ENCODE measurements at regions not wholly inside any gene's neighbourhood (a gene's known extent, or its start where the extent isn't known, plus 50 kb on each side); places are given as distances from the start of the nearest gene placed in this dataset.
"Not testable (repeated sequence)": the region's sequence is repeated elsewhere in the genome, so short reads cannot be mapped to it uniquely, and the experiment has no call there.

DNA sequence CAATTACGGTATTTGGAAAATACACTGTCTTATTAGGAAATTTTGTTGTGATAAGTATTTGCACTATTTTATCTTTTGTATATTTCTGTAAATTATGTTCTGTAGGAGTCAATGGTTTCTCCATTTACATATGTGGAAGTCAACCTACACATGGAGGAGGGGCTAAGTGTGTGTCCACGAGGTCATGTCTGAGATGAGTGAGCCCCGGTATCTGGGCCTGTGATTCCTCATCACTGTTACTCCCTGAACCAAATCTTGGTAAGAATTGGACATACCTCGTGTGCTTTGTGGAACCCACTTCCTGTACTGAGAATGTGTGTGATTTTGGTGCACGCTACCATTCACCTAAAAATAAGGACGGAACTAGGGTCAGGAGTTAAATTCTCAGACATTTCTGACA is 1105.5 kb downstream of the TMEM121 start:
- Histone ChIP-seq H3K36me3 (no peaks in the 10 kb centered on the region), H3K4me1 (no peaks in the 10 kb centered on the region), H3K4me3 (no peak overlapping the region), H3K9me3 (no peaks in the 10 kb centered on the region), H3K27me3 (no peaks in the 10 kb centered on the region), H3K27ac (no peak overlapping the region)
- TF ChIP-seq POLR2AphosphoS5 (IDR thresholded peaks at IDR 0.05; ENCODE audit: insufficient read depth in 1 of 2, low read depth in 1 of 2), result no peak
- TF ChIP-seq, protein P1, sequence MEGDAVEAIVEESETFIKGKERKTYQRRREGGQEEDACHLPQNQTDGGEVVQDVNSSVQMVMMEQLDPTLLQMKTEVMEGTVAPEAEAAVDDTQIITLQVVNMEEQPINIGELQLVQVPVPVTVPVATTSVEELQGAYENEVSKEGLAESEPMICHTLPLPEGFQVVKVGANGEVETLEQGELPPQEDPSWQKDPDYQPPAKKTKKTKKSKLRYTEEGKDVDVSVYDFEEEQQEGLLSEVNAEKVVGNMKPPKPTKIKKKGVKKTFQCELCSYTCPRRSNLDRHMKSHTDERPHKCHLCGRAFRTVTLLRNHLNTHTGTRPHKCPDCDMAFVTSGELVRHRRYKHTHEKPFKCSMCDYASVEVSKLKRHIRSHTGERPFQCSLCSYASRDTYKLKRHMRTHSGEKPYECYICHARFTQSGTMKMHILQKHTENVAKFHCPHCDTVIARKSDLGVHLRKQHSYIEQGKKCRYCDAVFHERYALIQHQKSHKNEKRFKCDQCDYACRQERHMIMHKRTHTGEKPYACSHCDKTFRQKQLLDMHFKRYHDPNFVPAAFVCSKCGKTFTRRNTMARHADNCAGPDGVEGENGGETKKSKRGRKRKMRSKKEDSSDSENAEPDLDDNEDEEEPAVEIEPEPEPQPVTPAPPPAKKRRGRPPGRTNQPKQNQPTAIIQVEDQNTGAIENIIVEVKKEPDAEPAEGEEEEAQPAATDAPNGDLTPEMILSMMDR (IDR thresholded peaks at IDR 0.05), result no peak
- no peak for TF ChIP-seq POLR2A (IDR thresholded peaks at IDR 0.05)
- intact Hi-C loops (cut with DNase I), result no loop called here
- no peak for DNase-seq (ENCODE audit: extremely low spot score in 2 of 2)

DNA sequence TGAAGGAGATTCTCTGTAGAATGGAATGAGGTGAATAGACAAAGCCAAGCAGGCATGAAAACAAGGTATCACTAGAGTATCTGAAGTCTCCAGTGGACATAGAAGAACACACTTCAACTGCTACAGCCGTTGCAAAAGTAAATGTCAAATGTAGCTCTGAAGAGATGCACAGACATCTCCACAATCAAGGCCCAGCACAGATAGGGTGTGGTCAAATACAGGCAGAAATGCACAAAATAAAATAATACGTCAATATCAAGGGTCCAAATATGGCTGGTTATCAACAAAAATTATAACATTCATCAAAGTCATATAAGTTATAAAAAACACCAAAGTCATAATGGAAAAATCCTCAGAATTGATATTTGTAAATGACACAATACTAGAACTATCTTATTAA is 1107.3 kb downstream of the TMEM121 start:
- DNase-seq (ENCODE audit: extremely low spot score in 2 of 2), result no peak
- intact Hi-C loops (cut with DNase I), result no loop called here
- Histone ChIP-seq H3K27ac (no peak overlapping the region), H3K4me1 (no peaks in the 10 kb centered on the region), H3K27me3 (no peaks in the 10 kb centered on the region), H3K9me3 (no peaks in the 10 kb centered on the region), H3K4me3 (no peak overlapping the region), H3K36me3 (no peaks in the 10 kb centered on the region)
- TF ChIP-seq POLR2AphosphoS5 (IDR thresholded peaks at IDR 0.05; ENCODE audit: insufficient read depth in 1 of 2, low read depth in 1 of 2), result no peak
- no peak for TF ChIP-seq POLR2A (IDR thresholded peaks at IDR 0.05)
- TF ChIP-seq, protein P1 (IDR thresholded peaks at IDR 0.05), result no peak

DNA sequence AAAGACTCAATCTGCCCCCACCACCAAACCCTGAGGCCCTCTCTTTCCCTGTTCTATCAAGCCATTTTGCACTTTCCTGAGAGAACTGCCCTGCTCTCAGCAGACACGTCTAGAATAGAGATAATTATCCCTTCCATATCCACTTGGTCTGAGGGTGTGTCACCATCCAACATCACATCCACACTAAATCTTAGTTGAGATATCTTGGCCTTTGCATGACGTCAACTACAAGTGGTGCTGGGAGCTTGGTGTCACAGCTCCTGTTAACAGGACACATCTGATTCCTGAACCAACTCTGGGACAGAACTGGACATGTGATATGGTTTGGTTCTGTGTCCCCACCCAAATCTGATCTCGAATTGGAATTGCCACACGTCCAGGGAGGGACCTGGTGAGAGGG is 1109.2 kb downstream of the TMEM121 start:
- no peaks in the 10 kb centered on the region for H3K36me3 ChIP-seq
- no peak for DNase-seq (ENCODE audit: extremely low spot score in 2 of 2)
- intact Hi-C loops (cut with DNase I), result no loop called here
- H3K27ac ChIP-seq, result no peak overlapping the region
- no peaks in the 10 kb centered on the region for H3K4me1 ChIP-seq
- no peaks in the 10 kb centered on the region for H3K27me3 ChIP-seq
- no peak overlapping the region for H3K4me3 ChIP-seq
- no peak for TF ChIP-seq POLR2A (IDR thresholded peaks at IDR 0.05)
- TF ChIP-seq POLR2AphosphoS5 (IDR thresholded peaks at IDR 0.05; ENCODE audit: insufficient read depth in 1 of 2, low read depth in 1 of 2), result no peak
- TF ChIP-seq, protein P1 (IDR thresholded peaks at IDR 0.05), result no peak
- H3K9me3 ChIP-seq, result no peaks in the 10 kb centered on the region

DNA sequence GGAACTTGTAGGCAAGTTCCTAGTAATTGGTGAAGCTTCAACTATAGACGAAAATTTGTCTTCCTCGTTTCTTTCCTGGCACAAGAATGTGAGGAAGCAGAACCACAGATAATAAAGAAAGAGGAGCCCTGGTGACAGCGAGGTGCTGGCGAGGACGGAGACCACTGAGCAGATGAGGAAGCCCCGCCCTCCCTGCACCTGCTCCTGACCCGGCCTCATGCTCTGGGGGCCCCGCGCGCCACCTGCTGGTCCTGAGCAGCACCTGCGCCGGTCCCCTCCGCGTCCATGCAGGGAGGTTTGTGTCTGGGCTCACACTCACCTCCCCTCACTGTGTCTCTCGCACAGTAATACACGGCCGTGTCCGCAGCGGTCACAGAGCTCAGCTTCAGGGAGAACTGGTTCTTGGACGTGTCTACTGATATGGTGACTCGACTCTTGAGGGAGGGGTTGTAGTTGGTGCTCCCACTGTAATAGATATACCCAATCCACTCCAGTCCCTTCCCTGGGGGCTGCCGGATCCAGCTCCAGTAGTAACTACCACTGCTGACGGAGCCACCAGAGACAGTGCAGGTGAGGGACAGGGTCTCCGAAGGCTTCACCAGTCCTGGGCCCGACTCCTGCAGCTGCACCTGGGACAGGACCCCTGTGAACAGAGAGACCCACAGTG is 1112.5 kb downstream of the TMEM121 start:
- H3K36me3 ChIP-seq; H3K4me3 ChIP-seq; intact Hi-C loops (cut with DNase I); DNase-seq (ENCODE audit: extremely low spot score in 2 of 2); H3K27me3 ChIP-seq; H3K9me3 ChIP-seq; H3K4me1 ChIP-seq; H3K27ac ChIP-seq: not testable (repeated sequence)

DNA sequence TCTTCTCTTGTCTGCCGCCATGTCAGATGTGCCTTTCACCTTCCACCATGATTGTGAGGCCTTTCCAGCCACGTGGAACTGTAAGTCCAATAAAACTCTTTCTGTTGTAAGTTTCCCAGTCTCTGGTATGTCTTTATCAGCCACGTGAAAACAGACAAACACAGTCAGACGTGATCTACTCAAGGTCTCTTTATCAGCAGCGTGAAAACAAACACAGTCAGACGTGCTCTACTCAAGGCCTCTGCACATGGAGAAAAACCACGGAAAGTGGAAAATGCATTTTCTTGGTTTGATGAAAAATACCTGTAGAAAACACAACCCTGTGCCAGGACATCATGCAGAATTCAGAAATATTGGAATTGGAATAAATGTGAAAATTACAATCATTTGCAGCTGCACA is 1115.7 kb downstream of the TMEM121 start:
- Histone ChIP-seq H3K36me3 (no peaks in the 10 kb centered on the region), H3K9me3 (no peaks in the 10 kb centered on the region), H3K4me1 (no peaks in the 10 kb centered on the region), H3K27me3 (no peaks in the 10 kb centered on the region), H3K4me3 (no peak overlapping the region), H3K27ac (no peak overlapping the region)
- intact Hi-C loops (cut with DNase I), result no loop called here
- TF ChIP-seq POLR2A (IDR thresholded peaks at IDR 0.05) (no peak), POLR2AphosphoS5 (IDR thresholded peaks at IDR 0.05; ENCODE audit: insufficient read depth in 1 of 2, low read depth in 1 of 2) (no peak)
- TF ChIP-seq, protein P1 (IDR thresholded peaks at IDR 0.05), result no peak
- DNase-seq (ENCODE audit: extremely low spot score in 2 of 2), result no peak

DNA sequence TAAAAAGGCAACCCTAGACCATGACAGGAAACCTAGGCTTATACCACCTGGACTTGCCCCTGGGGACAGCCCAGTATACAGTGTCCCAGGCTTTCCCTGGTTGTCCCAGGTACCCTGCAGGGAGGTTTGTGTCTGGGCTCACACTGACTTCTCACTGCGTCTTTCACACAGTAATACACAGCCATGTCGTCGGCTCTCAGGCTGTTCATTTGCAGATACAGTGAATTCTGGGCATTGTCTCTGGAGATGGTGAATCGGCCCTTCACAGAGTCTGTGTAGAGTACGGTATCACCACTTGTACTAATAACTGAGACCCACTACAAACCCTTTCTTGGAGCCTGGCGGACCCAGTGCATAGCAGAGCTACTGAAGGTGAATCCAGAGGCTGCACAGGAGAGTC is 1116.6 kb downstream of the TMEM121 start:
- intact Hi-C loops (cut with DNase I); H3K4me3 ChIP-seq; H3K27me3 ChIP-seq; DNase-seq (ENCODE audit: extremely low spot score in 2 of 2); H3K36me3 ChIP-seq; H3K4me1 ChIP-seq; H3K27ac ChIP-seq; H3K9me3 ChIP-seq: not testable (repeated sequence)

DNA sequence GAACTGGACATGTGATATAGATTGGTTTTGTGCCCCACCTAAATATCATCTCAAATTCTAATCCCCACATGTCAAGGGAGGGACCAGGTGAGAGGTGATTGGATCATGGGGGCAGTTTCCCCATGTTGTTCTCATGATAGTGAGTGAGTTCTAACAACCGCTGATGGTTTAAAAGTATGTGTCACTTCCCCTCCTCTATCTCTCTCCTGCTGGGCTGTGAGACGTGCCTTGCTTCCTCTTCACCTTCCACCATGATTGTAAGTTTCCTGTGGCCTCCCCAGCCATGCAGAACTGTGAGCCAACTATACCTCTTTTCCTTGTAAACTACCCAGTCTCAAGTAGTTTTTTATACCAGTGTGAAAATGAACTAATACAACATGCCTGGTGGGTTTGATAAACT is 1122.5 kb downstream of the TMEM121 start:
- intact Hi-C loops (cut with DNase I); H3K4me1 ChIP-seq; DNase-seq (ENCODE audit: extremely low spot score in 2 of 2): not testable (repeated sequence)

More for the DNA sequence above, 1122.5 kb downstream of the TMEM121 start:
- not testable (repeated sequence) for H3K27me3 ChIP-seq, H3K9me3 ChIP-seq, H3K27ac ChIP-seq, H3K36me3 ChIP-seq, H3K4me3 ChIP-seq
